K562 (cell line): ENCODE measurements at regions not wholly inside any gene's neighbourhood (a gene's known extent, or its start where the extent isn't known, plus 50 kb on each side); places are given as distances from the start of the nearest gene placed in this dataset.

Experiments
- ATAC-seq: fragments of 200-7000 bp; cut with Tn5 transposase; 3 replicates; pipeline ENCODE4 v1.9.1; 2020; ENCODE audit warnings: moderate library complexity
- BruUV-seq: library from RNA; stranded (reverse); fragments of 400-500 nt; replicated peaks from 2 replicates; lab custom pipeline; 2021; lab: Mats Ljungman, UMichigan
- CTCF ChIA-PET: fragments of 300-600 bp; formaldehyde crosslinking; extraction: SDS; loops from one replicate; lab custom pipeline; 2021; ENCODE audit warnings: low intra/inter-chr PET ratio; lab: Yijun Ruan, JAX
- POLR2A ChIA-PET: fragments of 300-600, 350-650 bp; sonication (Branson Sonifier 250); formaldehyde crosslinking; extraction: SDS; loops from one replicate; lab custom pipeline; 2021; ENCODE audit warnings: antibody characterized with exemption, inconsistent platforms; lab: Yijun Ruan, JAX
- DNase-seq, 4 experiments: peaks; one replicate each; pipeline versions ENCODE4 v3.0.0 to v3.0.0-alpha.2; 2011 to 2018; ENCODE audit warnings: low spot score in 3 of 4, mixed read lengths in 3 of 4; ENCODE audit errors: extremely low read depth in 1 of 4
- FAIRE-seq: peaks from 2 replicates; lab custom pipeline; 2011; peaks lifted over from hg19 to GRCh38; lab: Jason Lieb, UNC
- H2AFZ ChIP-seq: 2 replicates; pipeline ENCODE4 v1.6.0; 2011; ENCODE audit warnings: low read depth, low read length, control low read depth, inconsistent platforms
- H3K27ac ChIP-seq: fragments of 200-600 bp; 3 replicates; pipeline ENCODE4 v1.8.0; 2011; ENCODE audit warnings: low read depth, mild to moderate bottlenecking, control low read depth, inconsistent platforms, low read length, moderate library complexity, mixed read lengths; ENCODE audit errors: extremely low read depth
- H3K27me3 ChIP-seq, 2 experiments: fragments of 300-600 bp in 1 of 2; 2 replicates in 1 of 2; 3 replicates in 1 of 2; pipeline versions ENCODE4 v1.6.0 to v1.8.0; 2011; ENCODE audit warnings: inconsistent platforms in 2 of 2, low read length in 2 of 2, mild to moderate bottlenecking in 1 of 2, mixed read lengths in 1 of 2, moderate library complexity in 1 of 2; ENCODE audit not compliant: control insufficient read depth in 2 of 2, insufficient read depth in 2 of 2
- H3K36me3 ChIP-seq: fragments of 300-600 bp; 3 replicates; pipeline ENCODE4 v1.8.0; 2011; ENCODE audit warnings: mild to moderate bottlenecking, low read length, inconsistent platforms; ENCODE audit not compliant: control insufficient read depth, insufficient read depth
- H3K4me1 ChIP-seq, 2 experiments: fragments of 200-600 bp in 1 of 2; replicated peaks in 1 of 2; 2 replicates in 1 of 2; 3 replicates in 1 of 2; pipeline versions ENCODE4 v1.5.1 to v1.8.0; 2011; ENCODE audit warnings: inconsistent platforms in 2 of 2, low read length in 2 of 2, mild to moderate bottlenecking in 1 of 2, mixed read lengths in 1 of 2, moderate library complexity in 1 of 2; ENCODE audit not compliant: control insufficient read depth in 2 of 2, insufficient read depth in 2 of 2
- H3K4me2 ChIP-seq: 2 replicates; pipeline ENCODE4 v1.6.1; 2011; ENCODE audit warnings: low read length, control low read depth, inconsistent platforms, mixed read lengths; ENCODE audit not compliant: insufficient read depth
- H3K4me3 ChIP-seq: fragments of 200-600 bp; sonication (generic), shearing (Covaris generic); 2 replicates; pipeline ENCODE4 v1.5.1; 2016; ENCODE audit warnings: control low read depth, inconsistent platforms
- H3K79me2 ChIP-seq: fragments of 200-600 bp; 3 replicates; pipeline ENCODE4 v1.8.0; 2011; ENCODE audit warnings: low read length, inconsistent platforms; ENCODE audit not compliant: control insufficient read depth, insufficient read depth
- H3K9ac ChIP-seq, 2 experiments: 2 replicates each; pipeline versions ENCODE4 v1.6.0 to v1.6.1; 2011; ENCODE audit warnings: low read depth in 2 of 2, low read length in 2 of 2, control low read depth in 1 of 2, inconsistent platforms in 1 of 2, mild to moderate bottlenecking in 1 of 2, mixed read lengths in 1 of 2; ENCODE audit not compliant: insufficient read depth in 1 of 2
- H3K9me1 ChIP-seq: one replicate; pipeline ENCODE4 v1.6.0; 2011; ENCODE audit warnings: inconsistent platforms, mild to moderate bottlenecking, low read length, moderate library complexity; ENCODE audit not compliant: control insufficient read depth, insufficient read depth
- H3K9me3 ChIP-seq: replicated peaks from 2 replicates; pipeline ENCODE4 v1.5.1; 2011; ENCODE audit warnings: low read depth, low read length, inconsistent platforms; ENCODE audit not compliant: control insufficient read depth, insufficient read depth
- H4K20me1 ChIP-seq: replicated peaks from 2 replicates; pipeline ENCODE4 v1.6.1; 2011; ENCODE audit warnings: low read length, inconsistent platforms, mixed read lengths; ENCODE audit not compliant: control insufficient read depth, insufficient read depth
- ATF2 ChIP-seq: sonication (generic); formaldehyde crosslinking; IDR thresholded peaks from 2 replicates; pipeline ENCODE4 v1.8.1; 2022; ENCODE audit warnings: missing genetic modification reagents
- CEBPB ChIP-seq: fragments of 450-650 bp; IDR thresholded peaks from 2 replicates; pipeline ENCODE4 v1.6.1; 2016; ENCODE audit warnings: missing genetic modification characterization, missing compliant biosample characterization
- CEBPG ChIP-seq, 3 experiments: fragments of 200-800 bp in 1 of 3; sonication (Bioruptor generic) in 1 of 3; sonication (generic) in 1 of 3; formaldehyde crosslinking in 1 of 3; IDR thresholded peaks in 2 of 3; conservative IDR thresholded peaks in 1 of 3; 2 replicates each; pipeline versions ENCODE4 v1.6.1 to v1.8.0; 2016 to 2022; ENCODE audit warnings: missing compliant biosample characterization in 2 of 3, missing genetic modification characterization in 2 of 3, mild to moderate bottlenecking in 1 of 3, missing genetic modification reagents in 1 of 3
- FOS ChIP-seq: IDR thresholded peaks from 3 replicates; pipeline ENCODE4 v1.6.1; 2011; ENCODE audit not compliant: insufficient read length; ENCODE audit errors: extremely low read depth
- FUS ChIP-seq: fragments of 200-400 bp; formaldehyde crosslinking; optimal IDR thresholded peaks from 2 replicates; pipeline ENCODE3; 2017; ENCODE audit warnings: low read depth, low read length
- MIER1 ChIP-seq: fragments of 450-650 bp; IDR thresholded peaks from 2 replicates; pipeline ENCODE4 v1.6.1; 2016; ENCODE audit warnings: antibody characterized with exemption, mild to moderate bottlenecking, low read depth
- MTA3 ChIP-seq: fragments of 450-650 bp; formaldehyde crosslinking; IDR thresholded peaks from 2 replicates; pipeline ENCODE4 v1.6.1; 2017; ENCODE audit warnings: mild to moderate bottlenecking, borderline replicate concordance
- NONO ChIP-seq, 2 experiments: fragments of 200-400 bp in 1 of 2; fragments of 450-650 bp in 1 of 2; formaldehyde crosslinking in 1 of 2; IDR thresholded peaks; 2 replicates each; pipeline ENCODE4 v1.6.1; 2017; ENCODE audit warnings: low read depth in 2 of 2, mild to moderate bottlenecking in 2 of 2, moderate library complexity in 2 of 2, low read length in 1 of 2
- NUFIP1 ChIP-seq: fragments of 450-650 bp; IDR thresholded peaks from 2 replicates; pipeline ENCODE4 v1.6.1; 2018; ENCODE audit not compliant: partially characterized antibody
- RBM14 ChIP-seq: fragments of 200-400 bp; formaldehyde crosslinking; IDR thresholded peaks from 2 replicates; pipeline ENCODE4 v1.6.1; 2018; ENCODE audit warnings: low read depth, mild to moderate bottlenecking, low read length, moderate library complexity, borderline replicate concordance; ENCODE audit not compliant: insufficient read depth
- RHOXF2B ChIP-seq: fragments of 250-450 bp; sonication (Bioruptor Pico); conservative IDR thresholded peaks from 2 replicates; pipeline ENCODE4 v1.5.1; 2021
- U2AF1 ChIP-seq: fragments of 200-400 bp; formaldehyde crosslinking; optimal IDR thresholded peaks from 2 replicates; pipeline ENCODE3; 2017; ENCODE audit warnings: mild to moderate bottlenecking, low read depth, low read length, moderate library complexity
- ZKSCAN1 ChIP-seq: fragments of 150-350 bp; IDR thresholded peaks from 2 replicates; pipeline ENCODE4 v1.6.1; 2016; ENCODE audit warnings: low read depth, low read length
- ZNF12 ChIP-seq: sonication (generic); formaldehyde crosslinking; IDR thresholded peaks from 2 replicates; pipeline ENCODE4 v1.4.0; 2020; ENCODE audit warnings: mild to moderate bottlenecking, missing genetic modification reagents
- WGBS: fragments of 100-300 bp; shearing (Covaris generic); methylation state at CpG from one replicate; pipeline ENCODE4 v1.1.6; 2016; ENCODE audit warnings: low coverage, mixed read lengths; ENCODE audit not compliant: insufficient coverage; ENCODE audit errors: missing lambda C conversion rate; 5-methylcytosine and 5-hydroxymethylcytosine counted together
- in situ Hi-C: fragments of 300-500 bp; cut with MboI; formaldehyde crosslinking; loops from 4 replicates; pipeline ENCODE4 v1.15.0; 2018; ENCODE audit warnings: inconsistent platforms, mixed read lengths
- intact Hi-C: fragments of 100-400 bp; cut with micrococcal nuclease; formaldehyde crosslinking; loops from 2 replicates; pipeline ENCODE4 v1.14.2; 2022

GRCh38 chr9:118189615-118190014 is 485.4 kb downstream of the TLR4 start:
- TF ChIP-seq ATF2 (no peak), CEBPB (tag) (peak; percentile 46), MIER1 (no peak), CEBPG (CRISPR knock-in tag; IDR thresholded peaks at IDR 0.05) (no peak), CEBPG (tag; conservative IDR thresholded peaks at IDR 0.05 in 1 of 2, IDR thresholded peaks at IDR 0.05 in 1 of 2) (peak in 1 of 2 experiments; percentile 81; a peak in 2 of 4 replicates)
- TF ChIP-seq, all 486 proteins: peak for 2
- Histone ChIP-seq H3K9me1 (no peaks in the 10 kb centered on the region), H3K9me3 (no peaks in the 10 kb centered on the region), H3K4me2 (no peak overlapping the region), H3K79me2 (no peaks in the 10 kb centered on the region), H3K4me3 (no peak overlapping the region), H3K27ac (no peak overlapping the region), H2AFZ (no peak overlapping the region), H3K9ac (no peak overlapping the region), H3K36me3 (no peaks in the 10 kb centered on the region), H3K27me3 (no peaks in the 10 kb centered on the region), H4K20me1 (no peaks in the 10 kb centered on the region), H3K4me1 (no peaks in the 10 kb centered on the region)
- WGBS, result 2% methylated on average over 3 of the region's 3 CpGs
- intact Hi-C loops, result no loop called here
- CTCF ChIA-PET, result no interaction called here
- DNase-seq (no peak), ATAC-seq (no peak), FAIRE-seq (no peak)
- in situ Hi-C loops, result no loop called here
- POLR2A ChIA-PET, result no interaction called here
- no TSS peak for BruUV-seq

GRCh38 chr9:118192807-118193206 is 488.6 kb downstream of the TLR4 start:
- ATAC-seq, result no peak
- H3K27ac ChIP-seq, result no peak overlapping the region
- H3K36me3 ChIP-seq, result no peaks in the 10 kb centered on the region
- BruUV-seq, result no TSS peak
- 0% methylated on average over 2 of the region's 2 CpGs for WGBS
- ChIA-PET CTCF (no interaction called here), POLR2A (no interaction called here)
- no peak overlapping the region for H3K4me3 ChIP-seq
- H3K9me1 ChIP-seq, result no peaks in the 10 kb centered on the region
- in situ Hi-C loops, result no loop called here
- FAIRE-seq, result no peak
- DNase-seq, result no peak
- intact Hi-C loops, result no loop called here
- H3K4me2 ChIP-seq, result no peak overlapping the region
- H3K27me3 ChIP-seq, result no peaks in the 10 kb centered on the region
- no peak overlapping the region for H3K9ac ChIP-seq
- H3K79me2 ChIP-seq, result no peaks in the 10 kb centered on the region
- H3K4me1 ChIP-seq, result no peaks in the 10 kb centered on the region
- no peak overlapping the region for H2AFZ ChIP-seq
- no peaks in the 10 kb centered on the region for H4K20me1 ChIP-seq
- no peaks in the 10 kb centered on the region for H3K9me3 ChIP-seq
- TF ChIP-seq FOS (no peak), ZKSCAN1 (no peak), NUFIP1 (no peak), RBM14 (no peak), MTA3 (no peak), NONO (IDR thresholded peaks at IDR 0.05; ENCODE audit: low read depth in 2 of 2, low read length in 1 of 2) (no peak), ZNF12 (CRISPR knock-in tag) (no peak), RHOXF2B (CRISPR knock-in tag) (no peak), ATF2 (no peak), FUS (no peak), U2AF1 (no peak)
